Lung (tissue), 11 donors: ENCODE measurements at regions not wholly inside any gene's neighbourhood (a gene's known extent, or its start where the extent isn't known, plus 50 kb on each side); places are given as distances from the start of the nearest gene placed in this dataset.

ENCODE experiments used
- ATAC-seq: fragments of 200-7000 bp; cut with Tn5 transposase; one replicate; pipeline ENCODE4 v1.9.1; 2020; ENCODE audit warnings: moderate number of reproducible peaks; ENCODE audit not compliant: insufficient read depth, low FRiP score
- DNase-seq, 3 donors: peaks; one replicate each; pipeline ENCODE4 v3.0.0-alpha.2; 2013 to 2017
- H3K27ac ChIP-seq, 2 donors: one replicate each; pipeline ENCODE4 v1.5.1; 2013; ENCODE audit warnings: mild to moderate bottlenecking in 2 of 2, moderate library complexity in 2 of 2, control low read depth in 1 of 2, inconsistent platforms in 1 of 2, low read depth in 1 of 2, low read length in 1 of 2
- H3K27me3 ChIP-seq, 3 donors: one replicate each; pipeline ENCODE4 v1.5.1; 2013; ENCODE audit warnings: low read length in 2 of 3; ENCODE audit not compliant: control insufficient read depth in 3 of 3, insufficient read depth in 3 of 3
- H3K36me3 ChIP-seq, 4 donors: one replicate each; pipeline ENCODE4 v1.5.1; 2013; ENCODE audit warnings: low read length in 4 of 4, mild to moderate bottlenecking in 1 of 4, moderate library complexity in 1 of 4; ENCODE audit not compliant: control insufficient read depth in 4 of 4, insufficient read depth in 4 of 4
- H3K4me1 ChIP-seq, 5 donors: one replicate each; pipeline ENCODE4 v1.5.1; 2013; ENCODE audit warnings: low read length in 5 of 5, mild to moderate bottlenecking in 2 of 5, moderate library complexity in 1 of 5; ENCODE audit not compliant: control insufficient read depth in 5 of 5, insufficient read depth in 5 of 5
- H3K4me3 ChIP-seq: one replicate; pipeline ENCODE4 v1.5.1; 2013; ENCODE audit warnings: mild to moderate bottlenecking, control low read depth, moderate library complexity
- H3K9ac ChIP-seq, 2 donors: one replicate each; pipeline ENCODE4 v1.5.1; 2013; ENCODE audit warnings: low read length in 2 of 2, control low read depth in 1 of 2; ENCODE audit not compliant: insufficient read depth in 1 of 2
- H3K9me3 ChIP-seq, 4 donors: one replicate each; pipeline ENCODE4 v1.5.1; 2013; ENCODE audit warnings: low read length in 3 of 4, mild to moderate bottlenecking in 1 of 4, moderate library complexity in 1 of 4; ENCODE audit not compliant: control insufficient read depth in 4 of 4, insufficient read depth in 3 of 4
- CTCF ChIP-seq: IDR thresholded peaks from 2 replicates; pipeline ENCODE4 v1.5.1; 2012; ENCODE audit warnings: mild to moderate bottlenecking; ENCODE audit errors: control extremely low read depth, extremely low read depth
- WGBS, 2 donors: extraction: QIAGEN DNeasy Blood & Tissue Kit; methylation state at CpG; one replicate each; pipeline ENCODE4 v1.1.7; 2013; 5-methylcytosine and 5-hydroxymethylcytosine counted together
- donor health status: control.
- donor health status: control.
- donor health status: Bipolar disorder and iron deficiency.
- donor health status: healthy.
- donor health status: DM: yes; HTN: yes; CAD: no.

DNA sequence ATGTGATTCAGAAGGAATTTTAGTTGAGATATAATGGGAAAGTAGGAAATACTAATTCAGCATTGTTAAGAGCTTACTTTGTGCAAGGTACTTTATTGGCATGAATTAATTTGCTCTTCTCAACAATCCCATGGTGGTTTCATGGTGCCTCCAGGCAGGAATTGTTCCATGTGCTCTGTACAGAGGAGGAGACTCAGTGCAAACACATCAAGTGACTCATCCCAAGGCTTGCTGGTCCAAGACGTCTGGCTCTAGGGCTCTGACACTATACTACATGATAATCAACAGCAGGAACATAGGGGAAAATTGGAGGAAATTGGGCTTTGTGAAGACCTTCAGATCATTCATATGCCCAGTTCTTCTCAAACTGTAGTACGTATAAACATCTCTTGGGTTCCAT lies 66.5 kb upstream of the PRKG1 start:
- peaks cover 3 to 13% (median 3%) of the 10 kb centered on the region in 5 donors for H3K4me1 ChIP-seq
- no peaks in the 10 kb centered on the region for H3K27me3 ChIP-seq
- DNase-seq (no peak), ATAC-seq (no peak)
- no peak overlapping the region for H3K9ac ChIP-seq
- H3K27ac ChIP-seq, result no peak overlapping the region
- H3K4me3 ChIP-seq, result no peak overlapping the region
- 82 to 85% methylated on average over 2 of the region's 2 CpGs for WGBS, 2 donors
- TF ChIP-seq CTCF, result no peak
- no peaks in the 10 kb centered on the region for H3K36me3 ChIP-seq
- H3K9me3 ChIP-seq, result no peaks in the 10 kb centered on the region

DNA sequence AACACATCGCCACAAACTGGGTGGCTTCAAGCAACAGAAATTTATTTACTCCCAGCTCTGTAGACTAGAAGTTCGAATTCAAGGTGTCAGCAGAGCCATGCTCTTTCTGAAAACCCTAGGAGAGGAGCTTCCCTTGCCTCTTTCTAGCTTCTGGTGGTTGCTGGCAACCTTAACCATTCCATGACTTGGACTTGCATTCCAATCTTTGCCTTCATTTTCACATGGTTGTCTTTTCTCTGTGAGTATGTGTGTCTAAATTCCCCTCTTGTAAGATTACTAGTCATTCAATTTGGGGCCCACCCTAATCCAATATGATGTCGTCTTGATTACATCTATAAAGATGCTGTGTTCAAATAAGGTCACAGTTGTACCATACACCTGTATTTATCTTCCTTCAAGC lies 65.9 kb upstream of the PRKG1 start:
- no peaks in the 10 kb centered on the region for H3K9me3 ChIP-seq
- WGBS, 2 donors, result 87 to 91% methylated on average over 3 of the region's 3 CpGs
- ATAC-seq (no peak), DNase-seq (no peak)
- H3K27me3 ChIP-seq, result no peaks in the 10 kb centered on the region
- no peak overlapping the region for H3K27ac ChIP-seq
- no peak overlapping the region for H3K4me3 ChIP-seq
- no peak for TF ChIP-seq CTCF
- H3K36me3 ChIP-seq, result no peaks in the 10 kb centered on the region
- H3K9ac ChIP-seq, result no peak overlapping the region
- peaks cover 0 to 9% (median 3%) of the 10 kb centered on the region in 5 donors for H3K4me1 ChIP-seq

- ATAC-seq, result no peak
- 21 to 23% methylated on average over 2 of the region's 2 CpGs for WGBS, 2 donors
These were observed 63.3 kb upstream of the PRKG1 start for GRCh38 chr10:51010977-51011376.

More at GRCh38 chr10:51010977-51011376, 63.3 kb upstream of the PRKG1 start:
- Histone ChIP-seq H3K36me3 (no peaks in the 10 kb centered on the region), H3K27me3 (no peaks in the 10 kb centered on the region), H3K4me3 (no peak overlapping the region), H3K4me1 (peaks cover 0 to 22% (median 2%) of the 10 kb centered on the region in 5 donors), H3K27ac (no peak overlapping the region), H3K9me3 (no peaks in the 10 kb centered on the region), H3K9ac (no peak overlapping the region)
- peak; percentile 26 to 72 (median 67) for DNase-seq
- peak; percentile 30 for TF ChIP-seq CTCF
